LNCaP clone FGC (cell line): ENCODE measurements at regions not wholly inside any gene's neighbourhood (a gene's known extent, or its start where the extent isn't known, plus 50 kb on each side); places are given as distances from the start of the nearest gene placed in this dataset.

Experiments used
- DNase-seq: peaks from one replicate; pipeline ENCODE4 v3.0.0-alpha.2; 2011; ENCODE audit warnings: low read depth
- H3K4me3 ChIP-seq: 2 replicates; pipeline ENCODE4 v1.5.1; 2011; ENCODE audit warnings: mild to moderate bottlenecking, low read depth, low read length, control low read depth
- TF ChIP-seq, protein P1 (sequence below): IDR thresholded peaks from 2 replicates; pipeline ENCODE4 v1.5.1; 2012; ENCODE audit warnings: mild to moderate bottlenecking; ENCODE audit not compliant: control insufficient read depth, insufficient read depth; ENCODE audit errors: extremely low read depth

DNA sequence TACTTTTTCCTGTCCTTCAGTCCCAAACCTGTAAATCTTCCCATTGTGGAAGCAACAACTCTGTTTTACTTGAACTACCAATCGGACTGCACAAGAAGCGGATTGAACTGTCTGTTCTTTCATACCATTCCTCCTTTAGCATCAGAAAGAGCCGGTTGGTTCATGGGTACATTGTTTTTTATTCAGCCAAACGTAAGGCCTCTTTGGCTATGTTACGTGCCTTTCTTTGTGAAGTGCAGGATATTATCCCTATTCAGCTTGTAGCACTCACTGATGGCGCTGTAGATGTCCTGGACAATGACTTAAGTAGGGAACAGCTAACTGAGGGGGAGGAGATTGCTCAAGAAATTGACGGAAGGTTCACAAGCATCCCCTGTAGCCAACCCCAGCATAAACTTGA is 60.3 kb downstream of the ARHGAP35 start:
- no peak for DNase-seq
- TF ChIP-seq, protein P1, sequence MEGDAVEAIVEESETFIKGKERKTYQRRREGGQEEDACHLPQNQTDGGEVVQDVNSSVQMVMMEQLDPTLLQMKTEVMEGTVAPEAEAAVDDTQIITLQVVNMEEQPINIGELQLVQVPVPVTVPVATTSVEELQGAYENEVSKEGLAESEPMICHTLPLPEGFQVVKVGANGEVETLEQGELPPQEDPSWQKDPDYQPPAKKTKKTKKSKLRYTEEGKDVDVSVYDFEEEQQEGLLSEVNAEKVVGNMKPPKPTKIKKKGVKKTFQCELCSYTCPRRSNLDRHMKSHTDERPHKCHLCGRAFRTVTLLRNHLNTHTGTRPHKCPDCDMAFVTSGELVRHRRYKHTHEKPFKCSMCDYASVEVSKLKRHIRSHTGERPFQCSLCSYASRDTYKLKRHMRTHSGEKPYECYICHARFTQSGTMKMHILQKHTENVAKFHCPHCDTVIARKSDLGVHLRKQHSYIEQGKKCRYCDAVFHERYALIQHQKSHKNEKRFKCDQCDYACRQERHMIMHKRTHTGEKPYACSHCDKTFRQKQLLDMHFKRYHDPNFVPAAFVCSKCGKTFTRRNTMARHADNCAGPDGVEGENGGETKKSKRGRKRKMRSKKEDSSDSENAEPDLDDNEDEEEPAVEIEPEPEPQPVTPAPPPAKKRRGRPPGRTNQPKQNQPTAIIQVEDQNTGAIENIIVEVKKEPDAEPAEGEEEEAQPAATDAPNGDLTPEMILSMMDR, result no peak

GRCh38 chr19:46922465-46922864 is 61.7 kb downstream of the ARHGAP35 start:
- no peak overlapping the region for H3K4me3 ChIP-seq
- TF ChIP-seq, protein P1, result no peak
- no peak for DNase-seq

More for the DNA sequence above, 60.3 kb downstream of the ARHGAP35 start:
- H3K4me3 ChIP-seq, result no peak overlapping the region

DNA sequence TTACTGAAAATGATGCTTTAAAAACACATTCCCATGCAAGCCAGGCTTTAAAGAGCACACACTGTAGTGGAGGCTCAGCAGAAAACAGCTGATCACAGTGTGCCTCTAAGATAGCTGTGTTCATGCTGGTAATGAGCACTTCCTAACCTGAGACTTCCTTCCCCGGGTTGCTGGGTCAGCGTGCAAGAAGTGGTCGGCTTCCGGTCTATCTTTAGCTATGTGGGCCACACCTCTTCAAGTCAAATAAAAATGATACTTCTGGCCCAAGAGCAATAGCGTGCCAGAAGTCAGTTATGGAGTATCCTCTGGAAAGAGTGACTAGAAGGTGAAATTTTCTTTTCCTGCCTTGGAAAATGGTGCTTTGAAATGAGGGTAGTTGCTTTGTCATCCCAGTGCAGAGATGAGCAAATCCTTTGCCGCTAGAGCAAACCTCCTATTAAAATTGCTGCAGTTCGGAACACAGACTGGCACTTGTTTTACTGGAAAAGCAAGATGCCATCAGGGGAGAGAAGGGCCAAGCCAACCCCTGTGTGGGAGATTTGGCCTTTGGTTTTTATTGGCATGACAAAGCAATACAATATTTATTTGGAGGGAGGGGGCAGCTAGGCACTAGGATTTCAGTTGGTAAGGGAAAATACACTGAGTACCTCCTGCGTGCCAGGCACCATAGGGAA is 64.2 kb downstream of the ARHGAP35 start:
- peak; percentile 92 for DNase-seq
- TF ChIP-seq, protein P1, result no peak
- H3K4me3 ChIP-seq, result peak overlapping the region; percentile 32

- TF ChIP-seq, protein P1, result no peak
- no peak for DNase-seq
- peak overlapping the region; percentile 32 for H3K4me3 ChIP-seq
These were observed 64.8 kb downstream of the ARHGAP35 start for GRCh38 chr19:46925548-46925950.

DNA sequence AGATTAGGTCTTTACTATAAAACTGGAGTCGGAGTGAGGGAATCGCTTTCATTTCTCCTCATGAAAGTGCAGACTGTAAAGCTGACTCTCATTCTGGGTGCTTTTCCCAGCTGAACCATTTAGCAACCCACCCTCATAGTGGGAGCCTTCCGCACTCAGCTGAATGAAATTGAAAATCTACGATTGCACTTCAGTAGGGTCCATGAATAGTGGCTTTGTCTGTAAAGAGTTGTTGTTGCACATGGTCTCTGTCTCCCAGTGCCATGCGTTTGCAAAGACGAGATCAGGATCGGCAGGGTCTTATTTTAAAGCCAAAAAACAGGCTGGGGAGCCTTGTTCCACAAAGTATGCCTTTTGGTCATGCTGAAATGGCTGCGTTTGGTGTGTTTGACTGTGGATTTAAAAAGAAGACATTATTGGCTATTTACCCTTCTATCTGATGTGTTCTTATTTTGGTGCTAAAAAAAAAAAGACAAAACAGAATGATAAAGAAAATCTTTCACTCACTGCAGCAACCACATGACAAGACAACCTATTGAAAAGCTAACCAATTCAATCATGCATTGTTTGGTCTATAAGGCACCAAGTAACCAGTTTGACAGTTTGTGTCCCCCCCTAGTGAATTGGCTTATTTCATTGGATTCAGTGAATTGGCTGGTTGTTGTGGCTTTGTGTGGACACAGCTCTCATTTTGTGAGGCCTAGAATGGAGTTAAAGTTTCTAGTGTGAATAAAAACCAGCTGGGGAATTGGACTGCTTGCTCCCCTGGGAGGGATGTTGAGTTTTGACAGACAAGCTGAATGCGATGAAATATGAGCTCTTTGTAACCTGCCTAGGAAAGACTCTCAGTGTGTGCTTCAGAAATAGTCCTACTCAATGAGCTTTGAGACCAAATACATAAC is 65.6 kb downstream of the ARHGAP35 start:
- no peak for DNase-seq
- TF ChIP-seq, protein P1, result no peak
- peak overlapping the region; percentile 32 for H3K4me3 ChIP-seq

DNA sequence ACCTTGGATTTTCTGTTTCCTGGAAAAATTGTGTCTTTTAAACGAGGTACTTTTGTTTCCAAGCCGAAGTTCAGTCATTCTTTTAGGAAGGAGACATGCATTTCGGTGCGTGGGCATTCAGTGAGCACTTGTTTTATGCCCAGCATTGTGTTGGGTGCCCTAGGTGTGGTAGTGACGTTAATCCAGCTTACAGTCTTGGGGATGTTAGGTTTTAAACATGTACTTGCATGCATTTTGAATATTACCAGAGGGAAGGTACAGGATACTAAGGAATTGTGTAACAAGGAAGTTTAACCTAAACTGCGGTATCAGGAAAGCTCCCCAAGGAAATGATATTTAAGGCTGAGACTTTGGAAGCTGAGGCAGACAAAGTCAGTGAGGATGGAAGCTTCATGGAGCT is 66.3 kb downstream of the ARHGAP35 start:
- DNase-seq, result no peak
- peak overlapping the region; percentile 4; the same call in 1 of the 2 replicates for H3K4me3 ChIP-seq
- TF ChIP-seq, protein P1, result no peak

DNA sequence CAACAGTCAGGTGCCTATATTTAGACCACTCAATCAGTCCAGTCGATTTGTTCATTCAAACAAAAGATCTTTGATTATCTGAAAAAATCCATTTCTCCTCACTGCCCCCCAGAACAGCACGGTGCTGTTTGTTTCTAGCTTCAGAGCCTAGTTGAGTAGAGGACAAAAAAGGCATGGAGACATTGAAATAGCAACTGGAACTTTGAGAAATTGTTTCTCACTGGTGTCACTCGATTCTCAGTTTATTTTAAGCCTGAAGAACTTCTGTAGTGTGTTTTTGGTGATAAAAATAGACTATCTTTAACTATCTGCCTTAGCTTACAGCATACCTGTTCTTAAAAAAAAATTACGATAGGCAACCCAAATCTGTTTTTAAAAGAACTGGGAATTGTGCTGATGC is 67.1 kb downstream of the ARHGAP35 start:
- no peak overlapping the region for H3K4me3 ChIP-seq
- no peak for DNase-seq
- TF ChIP-seq, protein P1, result no peak
